T-cell (primary cell): ENCODE measurements at regions not wholly inside any gene's neighbourhood (a gene's known extent, or its start where the extent isn't known, plus 50 kb on each side); places are given as distances from the start of the nearest gene placed in this dataset.

Experiments used
- ATAC-seq, 4 experiments: fragments of 200-7000 bp in 3 of 4; fragments of 150-1000 bp in 1 of 4; cut with Tn5 transposase; replicated peaks in 1 of 4; 1 replicate in 3 of 4; 2 replicates in 1 of 4; pipeline ENCODE4 v1.10.0; 2021; ENCODE audit warnings: moderate library complexity in 3 of 4, mild to moderate bottlenecking in 2 of 4, moderate number of reproducible peaks in 1 of 4
- CTCF ChIA-PET, 2 donors: fragments of 300-600 bp; sonication (Branson Sonifier 250); formaldehyde crosslinking; loops; one replicate each; lab custom pipeline; 2022; ENCODE audit warnings: antibody characterized with exemption in 2 of 2; lab: Charles Lee
- POLR2A ChIA-PET, 2 donors: fragments of 300-600 bp; sonication (Branson Sonifier 250); formaldehyde crosslinking; loops; one replicate each; lab custom pipeline; 2022; ENCODE audit warnings: antibody characterized with exemption in 2 of 2; lab: Charles Lee
- DNase-seq, 35 experiments: peaks; one replicate each; pipeline versions ENCODE4 v3.0.0 to v3.0.0-alpha.2; 2013 to 2023
- H3K27ac ChIP-seq: one replicate; pipeline ENCODE4 v1.5.1; 2013; ENCODE audit warnings: low read length
- H3K27me3 ChIP-seq, 2 experiments: replicated peaks in 1 of 2; 1 replicate in 1 of 2; 2 replicates in 1 of 2; pipeline versions ENCODE4 v1.6.1 to v1.7.0; 2013; ENCODE audit warnings: low read length in 1 of 2, mixed read lengths in 1 of 2; ENCODE audit not compliant: control insufficient read depth in 2 of 2, insufficient read depth in 2 of 2; ENCODE audit errors: extremely low read depth in 1 of 2
- H3K36me3 ChIP-seq, 2 donors: 1 replicate in 1 of 2; 2 replicates in 1 of 2; pipeline versions ENCODE4 v1.6.1 to v1.7.0; 2013; ENCODE audit warnings: low read length in 1 of 2; ENCODE audit not compliant: control insufficient read depth in 2 of 2, insufficient read depth in 1 of 2; ENCODE audit errors: extremely low read depth in 1 of 2
- H3K4me1 ChIP-seq, 2 experiments: 1 replicate in 1 of 2; 2 replicates in 1 of 2; pipeline versions ENCODE4 v1.6.1 to v1.7.0; 2013; ENCODE audit warnings: low read length in 2 of 2, mixed read lengths in 1 of 2; ENCODE audit not compliant: insufficient read depth in 2 of 2, control insufficient read depth in 1 of 2; ENCODE audit errors: extremely low read depth in 1 of 2
- H3K4me3 ChIP-seq, 2 donors: 1 replicate in 1 of 2; 2 replicates in 1 of 2; pipeline versions ENCODE4 v1.5.1 to v1.7.0; 2013; ENCODE audit warnings: mild to moderate bottlenecking in 2 of 2, low read length in 1 of 2, moderate library complexity in 1 of 2; ENCODE audit not compliant: control insufficient read depth in 1 of 2; ENCODE audit errors: extremely low read depth in 1 of 2
- H3K9me3 ChIP-seq: 2 replicates; pipeline ENCODE4 v1.7.0; 2013
- H3K27ac Mint-ChIP-seq, 2 donors: one replicate each; pipeline ENCODE4 v1.8.0; 2020 to 2021; ENCODE audit warnings: mild to moderate bottlenecking in 2 of 2, mixed read lengths in 2 of 2
- H3K27me3 Mint-ChIP-seq, 2 donors: one replicate each; pipeline ENCODE4 v1.8.0; 2021 to 2022; ENCODE audit warnings: mixed read lengths in 2 of 2
- H3K36me3 Mint-ChIP-seq: one replicate; pipeline ENCODE4 v1.8.0; 2021; ENCODE audit warnings: mixed read lengths
- H3K4me1 Mint-ChIP-seq, 3 donors: one replicate each; pipeline ENCODE4 v1.8.0; 2020 to 2022; ENCODE audit warnings: mixed read lengths in 3 of 3, mild to moderate bottlenecking in 1 of 3
- H3K4me3 Mint-ChIP-seq, 3 donors: one replicate each; pipeline ENCODE4 v1.8.0; 2020 to 2022; ENCODE audit warnings: mild to moderate bottlenecking in 3 of 3, mixed read lengths in 3 of 3, moderate library complexity in 3 of 3
- H3K9me3 Mint-ChIP-seq, 3 donors: one replicate each; pipeline ENCODE4 v1.8.0; 2020 to 2022; ENCODE audit warnings: mixed read lengths in 3 of 3
- WGBS: methylation state at CpG from one replicate; pipeline ENCODE4 v1.1.5; 2013; ENCODE audit warnings: missing lambda C conversion rate; ENCODE audit not compliant: insufficient coverage; 5-methylcytosine and 5-hydroxymethylcytosine counted together

DNA sequence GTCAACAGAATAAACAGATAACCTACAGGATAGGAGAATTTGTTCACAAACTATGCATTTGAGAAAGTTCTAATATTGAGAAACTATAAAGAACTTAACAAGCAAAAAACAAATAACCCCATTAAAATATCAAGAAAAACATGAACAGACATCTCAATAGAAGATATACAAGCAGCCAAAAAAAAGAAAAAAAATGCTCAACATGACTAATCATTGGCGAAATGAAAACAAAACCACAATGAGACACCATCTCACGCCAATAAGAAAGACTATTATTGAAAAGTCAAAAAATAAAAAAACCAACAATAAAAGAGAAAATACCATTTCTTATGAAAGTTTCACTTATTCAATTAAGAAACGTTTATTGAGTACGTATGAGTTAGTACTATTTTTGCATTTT lies 800.5 kb downstream of the CBLN2 start:
- ChIA-PET CTCF (no interaction called here), POLR2A (no interaction called here)
- no peaks in the 10 kb centered on the region for H3K9me3 ChIP-seq
- no peak for DNase-seq
- WGBS, result no CpG with 5 or more reads among the region's 4 CpGs
- no peaks in the 10 kb centered on the region for H3K36me3 ChIP-seq
- H3K27ac ChIP-seq, result no peak overlapping the region
- Mint-ChIP-seq H3K9me3 (peaks cover 0 to 19% (median 18%) of the 10 kb centered on the region in 3 donors), H3K4me1 (no peaks in the 10 kb centered on the region), H3K36me3 (no peaks in the 10 kb centered on the region), H3K4me3 (no peak overlapping the region), H3K27ac (no peak overlapping the region), H3K27me3 (no peaks in the 10 kb centered on the region)
- no peak overlapping the region for H3K4me3 ChIP-seq
- no peak for ATAC-seq
- no peaks in the 10 kb centered on the region for H3K4me1 ChIP-seq
- no peaks in the 10 kb centered on the region for H3K27me3 ChIP-seq

DNA sequence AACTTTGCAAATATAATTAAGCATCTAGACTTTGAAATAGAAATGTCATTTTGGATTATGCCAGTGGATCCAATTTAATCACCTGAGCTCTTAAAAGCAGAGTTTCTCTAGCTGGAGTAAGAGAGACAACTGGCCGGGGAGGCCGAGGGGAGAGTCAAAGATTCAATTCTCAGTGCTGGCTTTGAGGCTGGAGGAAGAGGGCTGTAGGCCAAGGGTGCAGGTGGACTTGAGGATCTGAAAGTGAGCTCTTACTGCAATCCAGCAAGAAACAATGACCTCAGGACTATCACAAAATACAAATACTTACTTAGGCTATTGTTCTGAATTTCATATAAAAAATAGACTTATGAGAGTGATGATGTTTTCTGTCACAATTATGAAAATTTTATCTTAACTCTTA lies 814.5 kb downstream of the CBLN2 start:
- ATAC-seq, result no peak
- Mint-ChIP-seq H3K4me1 (no peaks in the 10 kb centered on the region), H3K27ac (no peak overlapping the region), H3K9me3 (peaks cover 0 to 21% (median 2%) of the 10 kb centered on the region in 3 donors), H3K36me3 (no peaks in the 10 kb centered on the region), H3K27me3 (no peaks in the 10 kb centered on the region), H3K4me3 (no peak overlapping the region)
- ChIA-PET POLR2A (no interaction called here), CTCF (no interaction called here)
- DNase-seq, result no peak
- H3K9me3 ChIP-seq, result no peaks in the 10 kb centered on the region
- H3K27me3 ChIP-seq, result no peaks in the 10 kb centered on the region
- H3K36me3 ChIP-seq, result no peaks in the 10 kb centered on the region
- H3K27ac ChIP-seq, result no peak overlapping the region
- WGBS, result no CpG with 5 or more reads among the region's 2 CpGs
- H3K4me1 ChIP-seq, result no peaks in the 10 kb centered on the region
- H3K4me3 ChIP-seq, result no peak overlapping the region

DNA sequence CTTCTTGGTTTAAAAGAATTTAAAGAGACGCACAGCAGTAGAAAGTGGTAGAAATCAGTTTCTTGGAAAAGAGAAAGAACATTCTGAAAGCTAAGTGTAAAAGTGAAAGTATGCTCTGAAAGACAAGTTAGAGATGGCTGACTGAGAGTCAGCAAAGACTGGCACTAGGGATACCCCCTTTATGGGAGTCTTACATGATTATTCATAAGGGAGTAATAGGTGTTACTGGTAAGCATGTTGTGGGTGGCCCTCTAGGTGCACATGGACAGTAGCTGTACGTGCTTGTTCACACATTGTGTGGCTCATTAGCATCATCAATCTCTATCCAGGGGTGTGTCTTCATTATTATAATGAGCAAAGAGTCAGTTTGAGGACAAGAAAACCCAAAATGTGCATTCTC lies 816.2 kb downstream of the CBLN2 start:
- no peaks in the 10 kb centered on the region for H3K36me3 Mint-ChIP-seq
- no peaks in the 10 kb centered on the region for H3K4me1 ChIP-seq
- no peak overlapping the region for H3K4me3 ChIP-seq
- no peak overlapping the region for H3K27ac Mint-ChIP-seq
- ATAC-seq, result no peak
- no peaks in the 10 kb centered on the region for H3K27me3 Mint-ChIP-seq
- no peaks in the 10 kb centered on the region for H3K27me3 ChIP-seq
- H3K27ac ChIP-seq, result no peak overlapping the region
- H3K36me3 ChIP-seq, result no peaks in the 10 kb centered on the region
- CTCF ChIA-PET, result no interaction called here
- POLR2A ChIA-PET, result no interaction called here
- no peak for DNase-seq
- H3K9me3 Mint-ChIP-seq, result peaks cover 0 to 21% (median 0%) of the 10 kb centered on the region in 3 donors
- no peak overlapping the region for H3K4me3 Mint-ChIP-seq
- H3K4me1 Mint-ChIP-seq, result no peaks in the 10 kb centered on the region
- 90% methylated on average over 2 of the region's 2 CpGs for WGBS
- no peaks in the 10 kb centered on the region for H3K9me3 ChIP-seq

DNA sequence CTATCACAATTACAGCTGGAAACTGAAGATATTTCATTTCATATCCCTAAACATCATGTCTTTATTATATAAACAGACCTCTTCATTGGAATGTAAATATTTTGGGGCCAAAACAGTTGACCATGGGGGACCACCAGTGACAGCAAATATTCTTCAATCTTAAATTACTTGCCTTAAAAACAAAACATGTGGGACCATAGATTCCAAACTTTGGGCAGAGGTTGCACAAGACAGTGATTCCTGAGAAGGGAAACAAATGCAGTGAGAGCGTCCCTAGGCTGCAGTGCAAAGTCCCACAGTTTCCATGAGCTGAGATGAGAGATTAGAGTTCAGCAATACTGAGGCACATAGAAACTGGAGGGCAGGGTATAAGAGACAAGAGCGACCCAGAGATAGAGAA lies 818.9 kb downstream of the CBLN2 start:
- no peak overlapping the region for H3K4me3 Mint-ChIP-seq

DNA sequence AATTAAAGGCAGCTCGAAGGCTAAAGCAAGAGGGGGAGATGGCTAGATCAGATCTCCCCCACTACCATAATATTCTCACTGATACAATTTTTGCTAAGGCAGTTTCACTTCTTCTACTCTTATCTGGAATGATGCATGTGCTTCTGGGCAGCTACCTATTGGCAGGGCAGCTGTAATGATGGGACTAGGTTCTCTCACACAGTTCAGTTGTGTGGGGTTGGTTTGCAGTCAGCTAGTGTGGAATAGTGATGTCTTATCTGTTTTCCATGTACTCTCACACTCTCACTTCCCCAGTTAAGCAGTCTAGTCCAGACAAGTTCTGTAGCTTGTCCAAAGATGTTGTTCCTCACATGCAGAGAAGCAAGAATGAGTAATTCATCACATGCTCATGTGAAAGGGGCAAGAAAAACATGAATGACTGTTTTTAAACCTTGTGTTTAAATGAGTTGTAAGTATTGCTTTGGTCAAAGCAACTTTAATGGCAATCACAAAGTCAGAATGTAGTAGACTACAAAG lies 836.1 kb downstream of the CBLN2 start:
- no peak for ATAC-seq
- H3K4me1 Mint-ChIP-seq, result no peaks in the 10 kb centered on the region

More for the DNA sequence above, 818.9 kb downstream of the CBLN2 start:
- Mint-ChIP-seq H3K36me3 (no peaks in the 10 kb centered on the region), H3K9me3 (peaks cover 0 to 21% (median 3%) of the 10 kb centered on the region in 3 donors), H3K27me3 (no peaks in the 10 kb centered on the region), H3K27ac (no peak overlapping the region), H3K4me1 (no peaks in the 10 kb centered on the region)
- Histone ChIP-seq H3K9me3 (no peaks in the 10 kb centered on the region), H3K27me3 (no peaks in the 10 kb centered on the region), H3K4me1 (no peaks in the 10 kb centered on the region), H3K36me3 (no peaks in the 10 kb centered on the region), H3K4me3 (no peak overlapping the region), H3K27ac (no peak overlapping the region)
- POLR2A ChIA-PET, result no interaction called here
- 60% methylated on average over 1 of the region's 2 CpGs for WGBS
- CTCF ChIA-PET, result no interaction called here
- DNase-seq, result no peak
- ATAC-seq, result no peak

DNA sequence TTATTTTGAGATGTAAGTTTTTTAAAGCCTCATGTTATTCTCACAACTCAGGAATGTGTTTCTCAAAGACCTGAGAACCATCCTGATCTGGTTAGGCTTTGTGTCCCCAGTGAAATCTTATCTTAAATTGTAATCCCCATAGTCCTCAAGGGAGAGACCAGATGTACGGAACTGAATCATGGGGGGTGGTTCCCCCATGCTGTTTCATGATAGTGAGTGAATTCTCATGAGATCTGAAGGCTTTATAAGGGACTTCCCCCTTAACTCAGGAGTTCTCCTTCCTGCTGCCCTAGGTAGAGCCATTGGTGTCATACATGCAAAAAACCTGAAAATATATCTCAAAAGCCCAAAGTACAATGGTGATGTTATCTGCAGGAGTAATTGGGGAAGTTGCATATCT lies 836.7 kb downstream of the CBLN2 start:
- no peaks in the 10 kb centered on the region for H3K36me3 Mint-ChIP-seq
- H3K4me1 Mint-ChIP-seq, result no peaks in the 10 kb centered on the region
- DNase-seq (no peak), ATAC-seq (no peak)
- Histone ChIP-seq H3K27me3 (no peaks in the 10 kb centered on the region), H3K4me1 (no peaks in the 10 kb centered on the region), H3K36me3 (no peaks in the 10 kb centered on the region), H3K4me3 (no peak overlapping the region), H3K27ac (no peak overlapping the region), H3K9me3 (peaks cover 2% of the 10 kb centered on the region)
- ChIA-PET POLR2A (no interaction called here), CTCF (no interaction called here)
- no CpG with 5 or more reads among the region's 1 CpG for WGBS
- no peak overlapping the region for H3K27ac Mint-ChIP-seq
- no peaks in the 10 kb centered on the region for H3K27me3 Mint-ChIP-seq
- H3K9me3 Mint-ChIP-seq, result peaks cover 4 to 5% (median 5%) of the 10 kb centered on the region in 3 donors
- no peak overlapping the region for H3K4me3 Mint-ChIP-seq

More for the DNA sequence above, 836.1 kb downstream of the CBLN2 start:
- WGBS, result no CpG with 5 or more reads among the region's 1 CpG
- H3K27me3 Mint-ChIP-seq, result no peaks in the 10 kb centered on the region
- DNase-seq, result no peak
- Histone ChIP-seq H3K4me3 (no peak overlapping the region), H3K4me1 (no peaks in the 10 kb centered on the region), H3K27ac (no peak overlapping the region), H3K36me3 (no peaks in the 10 kb centered on the region), H3K9me3 (peaks cover 2% of the 10 kb centered on the region), H3K27me3 (no peaks in the 10 kb centered on the region)
- H3K36me3 Mint-ChIP-seq, result no peaks in the 10 kb centered on the region
- peaks cover 0 to 4% (median 3%) of the 10 kb centered on the region in 3 donors for H3K9me3 Mint-ChIP-seq
- POLR2A ChIA-PET, result no interaction called here
- no peak overlapping the region for H3K4me3 Mint-ChIP-seq
- CTCF ChIA-PET, result no interaction called here
- no peak overlapping the region for H3K27ac Mint-ChIP-seq
